ENCODE measurements at regions not wholly inside any gene's neighbourhood (a gene's known extent, or its start where the extent isn't known, plus 50 kb on each side); places are given as distances from the start of the nearest gene placed in this dataset.

GRCh38 chr3:150080058-150080730, 109.5 kb upstream of the PFN2 start:
- no peaks in the 10 kb centered on the region for H3K79me2 ChIP-seq (ENCODE audit: insufficient read depth, low read depth)
- H3K36me3 ChIP-seq (ENCODE audit: insufficient read depth): no peaks in the 10 kb centered on the region
- H2AFZ ChIP-seq (ENCODE audit: low read depth): no peak overlapping the region
- no peak overlapping the region for H3K9ac ChIP-seq
- no peaks in the 10 kb centered on the region for H3K27me3 ChIP-seq (ENCODE audit: insufficient read depth, low read depth)
- no peak for TF ChIP-seq CTCF (conservative IDR thresholded peaks at IDR 0.05; ENCODE audit: low read depth, low read length)
- H3K4me2 ChIP-seq: no peak overlapping the region
- no peaks in the 10 kb centered on the region for H4K20me1 ChIP-seq (ENCODE audit: insufficient read depth)
- H3K4me1 ChIP-seq (ENCODE audit: low read depth, poor library complexity, severe bottlenecking): peaks cover 7% of the 10 kb centered on the region
- no peak overlapping the region for H3K4me3 ChIP-seq (IDR thresholded peaks at IDR 0.05; ENCODE audit: insufficient read depth, low read depth, low read length)
- no peak overlapping the region for H3K27ac ChIP-seq

- Histone ChIP-seq H2AFZ (ENCODE audit: low read depth) (peak overlapping the region; percentile 44; the same call in 1 of the 2 replicates), H3K9ac (no peak overlapping the region), H3K27me3 (ENCODE audit: insufficient read depth, low read depth) (no peaks in the 10 kb centered on the region), H3K27ac (no peak overlapping the region), H3K4me2 (no peak overlapping the region; the same call in 1 of the 2 replicates), H3K4me1 (ENCODE audit: low read depth, poor library complexity, severe bottlenecking) (peaks cover 7% of the 10 kb centered on the region), H3K4me3 (IDR thresholded peaks at IDR 0.05; ENCODE audit: insufficient read depth, low read depth, low read length) (no peak overlapping the region), H4K20me1 (ENCODE audit: insufficient read depth) (no peaks in the 10 kb centered on the region), H3K36me3 (ENCODE audit: insufficient read depth) (no peaks in the 10 kb centered on the region), H3K79me2 (ENCODE audit: insufficient read depth, low read depth) (no peaks in the 10 kb centered on the region)
- no peak for TF ChIP-seq CTCF (conservative IDR thresholded peaks at IDR 0.05; ENCODE audit: low read depth, low read length)
Measured at GRCh38 chr3:150079029-150079739, 108.5 kb upstream of the PFN2 start.

- no peaks in the 10 kb centered on the region for H4K20me1 ChIP-seq (ENCODE audit: insufficient read depth)
- H3K9ac ChIP-seq: no peak overlapping the region
- no peak overlapping the region for H3K27ac ChIP-seq
- H3K27me3 ChIP-seq (ENCODE audit: insufficient read depth, low read depth): no peaks in the 10 kb centered on the region
- no peaks in the 10 kb centered on the region for H3K79me2 ChIP-seq (ENCODE audit: insufficient read depth, low read depth)
- TF ChIP-seq CTCF (conservative IDR thresholded peaks at IDR 0.05; ENCODE audit: low read depth, low read length): no peak
- H2AFZ ChIP-seq (ENCODE audit: low read depth): no peak overlapping the region
- peaks cover 7% of the 10 kb centered on the region for H3K4me1 ChIP-seq (ENCODE audit: low read depth, poor library complexity, severe bottlenecking)
- no peak overlapping the region for H3K4me3 ChIP-seq (IDR thresholded peaks at IDR 0.05; ENCODE audit: insufficient read depth, low read depth, low read length)
- no peaks in the 10 kb centered on the region for H3K36me3 ChIP-seq (ENCODE audit: insufficient read depth)
- no peak overlapping the region for H3K4me2 ChIP-seq
Measured at GRCh38 chr3:150077581-150078247, 107.0 kb upstream of the PFN2 start.

GRCh38 chr3:150077107-150077506, 106.4 kb upstream of the PFN2 start:
- Histone ChIP-seq H3K4me3 (IDR thresholded peaks at IDR 0.05; ENCODE audit: insufficient read depth, low read depth, low read length) (no peak overlapping the region), H2AFZ (ENCODE audit: low read depth) (no peak overlapping the region), H3K36me3 (ENCODE audit: insufficient read depth) (no peaks in the 10 kb centered on the region), H4K20me1 (ENCODE audit: insufficient read depth) (no peaks in the 10 kb centered on the region), H3K4me1 (ENCODE audit: low read depth, poor library complexity, severe bottlenecking) (peaks cover 7% of the 10 kb centered on the region), H3K4me2 (no peak overlapping the region), H3K9ac (no peak overlapping the region), H3K27me3 (ENCODE audit: insufficient read depth, low read depth) (no peaks in the 10 kb centered on the region), H3K79me2 (ENCODE audit: insufficient read depth, low read depth) (no peaks in the 10 kb centered on the region), H3K27ac (no peak overlapping the region)
- TF ChIP-seq CTCF (conservative IDR thresholded peaks at IDR 0.05; ENCODE audit: low read depth, low read length): no peak

Data from KMS-11 (cell line).